Right atrium auricular region (tissue), 2 donors: ENCODE measurements at regions not wholly inside any gene's neighbourhood (a gene's known extent, or its start where the extent isn't known, plus 50 kb on each side); places are given as distances from the start of the nearest gene placed in this dataset.

Source experiments
- DNase-seq: peaks from one replicate; pipeline ENCODE4 v3.0.0-alpha.2; 2019; ENCODE audit warnings: low spot score
- H3K27ac ChIP-seq, 2 donors: fragments of 200-600 bp; sonication (generic); 1 replicate in 1 of 2; 2 replicates in 1 of 2; pipeline ENCODE4 v1.5.1; 2016 to 2019
- H3K27me3 ChIP-seq, 2 donors: fragments of 200-600 bp; sonication (generic); one replicate each; pipeline versions ENCODE4 v1.5.1 to v1.6.0; 2017 to 2019
- H3K36me3 ChIP-seq: fragments of 200-600 bp; sonication (generic); one replicate; pipeline ENCODE4 v1.5.1; 2016
- H3K4me1 ChIP-seq, 2 donors: fragments of 200-600 bp; sonication (generic); one replicate each; pipeline versions ENCODE4 v1.5.1 to v1.6.0; 2017 to 2019
- H3K4me3 ChIP-seq, 2 donors: fragments of 200-600 bp; sonication (generic); 1 replicate in 1 of 2; 2 replicates in 1 of 2; pipeline ENCODE4 v1.5.1; 2017 to 2019; ENCODE audit warnings: mild to moderate bottlenecking in 1 of 2, moderate library complexity in 1 of 2
- H3K9me3 ChIP-seq, 2 donors: fragments of 200-600 bp; sonication (generic); one replicate each; pipeline ENCODE4 v1.5.1; 2019
- CTCF ChIP-seq, 2 donors: fragments of 200-600 bp; sonication (generic); IDR thresholded peaks; one replicate each; pipeline ENCODE4 v1.5.1; 2019; ENCODE audit warnings: antibody characterized with exemption in 2 of 2

DNA sequence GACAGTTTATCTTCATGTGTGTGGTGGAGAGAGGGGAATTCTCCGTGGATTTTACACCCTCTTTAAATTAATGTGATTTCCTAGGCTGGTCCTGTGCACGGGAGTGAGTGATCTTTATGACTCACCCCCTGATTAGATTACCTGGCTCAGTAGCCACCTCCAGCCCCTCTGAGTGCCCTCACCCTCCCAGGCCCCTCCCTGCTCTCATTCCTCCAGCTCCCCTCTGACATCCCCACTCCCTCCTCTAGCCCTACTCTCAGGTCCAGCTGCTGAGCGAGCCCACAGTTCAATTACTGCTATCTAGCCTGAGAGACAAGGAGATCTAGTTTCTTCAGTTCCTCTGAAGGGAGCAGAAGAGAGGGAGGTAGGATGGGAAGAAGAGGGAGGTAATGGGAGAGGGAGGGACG is 61.8 kb upstream of the ARAP3 start:
- Histone ChIP-seq H3K36me3 (no peaks in the 10 kb centered on the region), H3K27ac (no peak overlapping the region), H3K9me3 (no peaks in the 10 kb centered on the region), H3K4me3 (no peak overlapping the region), H3K27me3 (no peaks in the 10 kb centered on the region), H3K4me1 (peaks cover 0 to 5% of the 10 kb centered on the region in 2 donors)
- DNase-seq, result no peak
- TF ChIP-seq CTCF (IDR thresholded peaks at IDR 0.05), result no peak

DNA sequence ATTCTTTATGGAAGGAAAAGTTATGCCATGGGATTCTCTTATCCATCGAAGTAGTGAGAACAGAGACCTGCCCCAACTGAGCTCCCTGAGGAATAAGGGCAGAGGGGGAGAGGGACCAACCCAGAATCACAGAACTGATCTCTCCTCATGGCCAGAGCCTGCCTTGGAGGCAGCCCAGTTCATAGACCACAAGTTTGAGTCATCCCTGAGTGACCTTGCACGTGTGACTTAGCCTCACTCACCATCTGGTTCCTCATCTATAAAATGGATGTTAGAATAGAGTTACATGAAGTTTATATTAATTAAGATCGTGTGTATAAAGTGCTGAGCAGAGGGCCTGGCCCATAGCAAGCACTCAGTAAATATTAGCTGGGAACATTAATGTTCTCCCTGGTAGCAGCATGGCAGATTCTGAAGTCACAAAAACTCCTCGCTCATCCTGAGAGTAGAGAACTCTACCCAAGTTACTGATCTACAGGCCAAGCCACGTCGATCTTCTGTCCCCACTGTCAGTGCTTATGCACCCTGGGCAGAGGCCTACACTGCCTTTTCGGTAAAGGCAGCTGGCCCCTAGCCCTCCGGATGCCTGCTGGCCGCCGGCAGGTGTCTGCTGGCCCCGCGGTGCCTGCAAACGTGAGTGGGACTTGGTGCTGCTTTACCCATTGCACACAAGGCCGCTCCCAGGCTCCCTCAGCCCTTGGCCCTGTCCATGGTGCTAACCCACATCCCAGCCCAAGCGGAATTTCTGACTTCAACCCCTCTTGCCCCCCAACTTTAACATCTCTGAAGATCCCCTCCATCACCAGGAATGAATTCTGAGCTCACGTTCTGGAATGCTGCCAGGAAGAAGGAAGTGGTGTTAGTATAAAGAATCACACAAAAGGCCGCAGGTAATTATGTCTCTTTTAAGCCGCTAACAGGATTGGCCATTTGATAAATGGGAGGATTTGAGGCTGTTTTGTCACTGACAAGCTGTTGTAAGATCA is 61.1 kb upstream of the ARAP3 start:
- no peaks in the 10 kb centered on the region for H3K27me3 ChIP-seq
- no peak for TF ChIP-seq CTCF (IDR thresholded peaks at IDR 0.05)
- H3K4me1 ChIP-seq, result peaks cover 0 to 5% of the 10 kb centered on the region in 2 donors
- no peaks in the 10 kb centered on the region for H3K9me3 ChIP-seq
- H3K27ac ChIP-seq, result no peak overlapping the region
- no peak for DNase-seq
- no peaks in the 10 kb centered on the region for H3K36me3 ChIP-seq
- no peak overlapping the region for H3K4me3 ChIP-seq

DNA sequence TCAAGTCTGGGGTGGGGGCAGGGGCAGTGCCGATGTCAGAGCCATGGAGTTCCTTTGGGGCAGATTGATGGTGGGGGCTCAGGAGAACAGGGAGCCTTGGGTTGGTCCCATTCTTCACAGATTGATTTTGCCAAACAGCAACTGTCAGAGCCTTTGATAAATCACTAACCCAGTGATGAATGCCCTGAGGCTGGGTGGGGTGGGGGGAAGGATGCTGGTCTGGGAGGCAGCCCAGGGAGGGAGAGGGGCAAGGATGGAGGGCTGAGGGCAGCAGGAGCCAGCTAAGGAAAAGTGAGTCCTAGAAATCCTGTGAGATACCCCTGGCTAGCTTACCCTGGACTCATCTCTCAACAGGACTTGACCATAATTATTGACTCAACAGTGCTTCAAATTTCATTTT is 60.1 kb upstream of the ARAP3 start:
- no peaks in the 10 kb centered on the region for H3K4me1 ChIP-seq
- no peaks in the 10 kb centered on the region for H3K27me3 ChIP-seq
- H3K4me3 ChIP-seq, result no peak overlapping the region
- no peak for TF ChIP-seq CTCF (IDR thresholded peaks at IDR 0.05)
- H3K36me3 ChIP-seq, result no peaks in the 10 kb centered on the region
- H3K27ac ChIP-seq, result no peak overlapping the region
- no peak for DNase-seq
- no peaks in the 10 kb centered on the region for H3K9me3 ChIP-seq

DNA sequence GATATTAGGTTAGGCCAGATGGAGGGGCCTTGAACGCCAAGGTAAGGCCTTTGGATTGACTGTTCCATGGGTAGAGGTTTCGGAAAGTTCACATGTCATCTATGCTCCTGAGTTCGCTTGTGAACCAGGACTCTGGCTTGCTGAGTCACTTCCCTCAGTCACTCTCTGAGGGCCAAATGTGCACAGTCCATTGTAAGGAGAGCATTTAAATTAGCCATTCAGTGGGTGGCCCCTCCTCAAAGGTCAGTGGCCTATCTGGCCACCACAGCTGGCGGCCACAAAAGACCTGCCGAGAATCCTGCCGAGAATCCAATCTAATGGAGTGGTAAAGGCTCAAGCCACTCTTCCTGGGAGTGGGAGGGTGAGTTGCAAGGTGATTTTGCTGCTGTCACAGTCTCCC is 58.9 kb upstream of the ARAP3 start:
- Histone ChIP-seq H3K27ac (no peak overlapping the region), H3K9me3 (no peaks in the 10 kb centered on the region), H3K4me3 (no peak overlapping the region), H3K27me3 (no peaks in the 10 kb centered on the region), H3K36me3 (no peaks in the 10 kb centered on the region), H3K4me1 (no peaks in the 10 kb centered on the region)
- no peak for TF ChIP-seq CTCF (IDR thresholded peaks at IDR 0.05)
- no peak for DNase-seq

GRCh38 chr5:141737535-141737934 is 55.5 kb upstream of the ARAP3 start:
- no peaks in the 10 kb centered on the region for H3K9me3 ChIP-seq
- TF ChIP-seq CTCF (IDR thresholded peaks at IDR 0.05), result no peak
- DNase-seq, result no peak
- no peaks in the 10 kb centered on the region for H3K4me1 ChIP-seq
- no peak overlapping the region for H3K27ac ChIP-seq
- H3K36me3 ChIP-seq, result no peaks in the 10 kb centered on the region
- H3K27me3 ChIP-seq, result no peaks in the 10 kb centered on the region
- no peak overlapping the region for H3K4me3 ChIP-seq
